ENCODE measurements at regions not wholly inside any gene's neighbourhood (a gene's known extent, or its start where the extent isn't known, plus 50 kb on each side); places are given as distances from the start of the nearest gene placed in this dataset.

- H3K4me1 ChIP-seq, result peaks cover 0 to 4% of the 10 kb centered on the region in 2 donors
- H3K27ac ChIP-seq, result no peak overlapping the region
- peaks cover 0 to 2% of the 10 kb centered on the region in 2 donors for H3K9me3 ChIP-seq
- DNase-seq (no peak), ATAC-seq (no peak)
- no peaks in the 10 kb centered on the region for H3K27me3 ChIP-seq
- H3K4me3 ChIP-seq, result no peak overlapping the region
- TF ChIP-seq CTCF (IDR thresholded peaks at IDR 0.05), result no peak
- intact Hi-C loops (cut with DNase I), result no loop called here
- H3K36me3 ChIP-seq, result no peaks in the 10 kb centered on the region
Measured at GRCh38 chr15:70429056-70429722, 331.5 kb upstream of the TLE3 start.

DNA sequence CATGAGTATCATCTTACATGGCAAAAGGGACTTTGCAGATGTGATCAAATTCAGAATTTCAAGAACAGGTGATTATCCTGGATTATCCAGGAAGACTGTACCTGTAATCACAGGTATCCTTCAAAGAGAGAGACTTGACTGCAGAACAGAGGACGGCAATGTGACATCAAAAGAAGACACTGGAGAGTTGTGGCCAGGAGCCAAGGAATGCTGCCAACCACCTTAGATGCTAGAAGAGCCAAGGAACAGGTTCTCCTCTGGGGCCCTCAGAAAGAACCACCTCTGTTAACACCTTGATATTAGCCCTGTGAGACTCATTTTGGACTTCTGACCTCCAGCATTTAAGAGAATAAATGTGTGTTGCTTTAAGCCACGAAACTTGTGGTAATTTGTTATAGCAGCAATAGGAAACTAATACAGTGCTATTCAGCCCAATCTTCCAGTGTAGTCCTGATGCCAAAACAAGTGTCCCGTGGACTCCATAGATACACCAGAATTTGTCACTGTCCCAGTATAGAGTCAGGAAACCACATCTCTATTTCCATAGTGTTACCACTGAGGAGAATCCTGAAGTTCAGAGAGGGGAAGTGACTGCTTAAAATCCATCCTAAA, 330.6 kb upstream of the TLE3 start:
- peaks cover 0 to 4% of the 10 kb centered on the region in 2 donors for H3K4me1 ChIP-seq
- ATAC-seq (no peak), DNase-seq (no peak)
- intact Hi-C loops (cut with DNase I), result no loop called here
- H3K4me3 ChIP-seq, result no peak overlapping the region
- H3K27ac ChIP-seq, result no peak overlapping the region
- peaks cover 0 to 2% of the 10 kb centered on the region in 2 donors for H3K9me3 ChIP-seq
- no peaks in the 10 kb centered on the region for H3K36me3 ChIP-seq
- no peak for TF ChIP-seq CTCF (IDR thresholded peaks at IDR 0.05)
- no peaks in the 10 kb centered on the region for H3K27me3 ChIP-seq

- ATAC-seq (no peak), DNase-seq (no peak)
- Histone ChIP-seq H3K27ac (no peak overlapping the region), H3K9me3 (peaks cover 0 to 2% of the 10 kb centered on the region in 2 donors), H3K27me3 (no peaks in the 10 kb centered on the region), H3K4me1 (peaks cover 0 to 4% of the 10 kb centered on the region in 2 donors), H3K4me3 (no peak overlapping the region), H3K36me3 (no peaks in the 10 kb centered on the region)
- intact Hi-C loops (cut with DNase I), result no loop called here
- TF ChIP-seq CTCF (IDR thresholded peaks at IDR 0.05), result no peak
Measured at GRCh38 chr15:70427167-70428120, 329.7 kb upstream of the TLE3 start.

GRCh38 chr15:70426096-70426821, 328.5 kb upstream of the TLE3 start:
- H3K27me3 ChIP-seq, result no peaks in the 10 kb centered on the region
- intact Hi-C loops (cut with DNase I), result no loop called here
- DNase-seq, result no peak
- no peak overlapping the region for H3K4me3 ChIP-seq
- ATAC-seq, result no peak
- no peaks in the 10 kb centered on the region for H3K36me3 ChIP-seq
- H3K9me3 ChIP-seq, result peaks cover 0 to 2% of the 10 kb centered on the region in 2 donors
- no peak for TF ChIP-seq CTCF (IDR thresholded peaks at IDR 0.05)
- no peak overlapping the region for H3K27ac ChIP-seq
- H3K4me1 ChIP-seq, result peaks cover 0 to 4% of the 10 kb centered on the region in 2 donors
